GM21619 (cell line): ENCODE measurements at regions not wholly inside any gene's neighbourhood (a gene's known extent, or its start where the extent isn't known, plus 50 kb on each side); places are given as distances from the start of the nearest gene placed in this dataset.

ENCODE experiments used
- ATAC-seq: cut with Tn5 transposase; IDR thresholded peaks from one replicate; pipeline ENCODE4 v1.9.1; 2021; ENCODE audit not compliant: unreplicated experiment

- no peak for ATAC-seq
These were observed 484.5 kb downstream of the SLITRK6 start for GRCh38 chr13:85314686-85315085.

- ATAC-seq = no peak
These were observed 485.3 kb downstream of the SLITRK6 start for GRCh38 chr13:85313761-85314503.

GRCh38 chr13:85312071-85312470 lies 487.1 kb downstream of the SLITRK6 start:
- ATAC-seq = no peak

- ATAC-seq = no peak
These were observed 495.6 kb downstream of the SLITRK6 start for GRCh38 chr13:85303630-85304029.

GRCh38 chr13:85298387-85298924 lies 500.8 kb downstream of the SLITRK6 start:
- no peak for ATAC-seq

GRCh38 chr13:85288698-85289097 lies 510.5 kb downstream of the SLITRK6 start:
- no peak for ATAC-seq

- ATAC-seq = no peak
These were observed 511.7 kb downstream of the SLITRK6 start for GRCh38 chr13:85287528-85287927.

- no peak for ATAC-seq
These were observed 513.1 kb downstream of the SLITRK6 start for GRCh38 chr13:85286081-85286480.

- no peak for ATAC-seq
These were observed 514.9 kb downstream of the SLITRK6 start for GRCh38 chr13:85284349-85284748.

GRCh38 chr13:85283408-85283807 lies 515.8 kb downstream of the SLITRK6 start:
- no peak for ATAC-seq

GRCh38 chr13:85282876-85283275 lies 516.3 kb downstream of the SLITRK6 start:
- ATAC-seq = no peak

- no peak for ATAC-seq
These were observed 520.4 kb downstream of the SLITRK6 start for GRCh38 chr13:85278851-85279250.

GRCh38 chr13:85277748-85278147 lies 521.5 kb downstream of the SLITRK6 start:
- ATAC-seq = no peak

- no peak for ATAC-seq
These were observed 532.4 kb downstream of the SLITRK6 start for GRCh38 chr13:85266771-85267170.

GRCh38 chr13:85266331-85266730 lies 532.9 kb downstream of the SLITRK6 start:
- ATAC-seq = no peak

- ATAC-seq = no peak
These were observed 533.9 kb downstream of the SLITRK6 start for GRCh38 chr13:85265296-85265695.

GRCh38 chr13:85262499-85262898 lies 536.7 kb downstream of the SLITRK6 start:
- no peak for ATAC-seq

- no peak for ATAC-seq
These were observed 537.4 kb downstream of the SLITRK6 start for GRCh38 chr13:85261757-85262346.

- ATAC-seq = no peak
These were observed 538.3 kb downstream of the SLITRK6 start for GRCh38 chr13:85260896-85261295.

GRCh38 chr13:85255978-85256377 lies 543.2 kb downstream of the SLITRK6 start:
- ATAC-seq = no peak

GRCh38 chr13:85254641-85255040 lies 544.6 kb downstream of the SLITRK6 start:
- ATAC-seq = no peak

- ATAC-seq = no peak
These were observed 550.1 kb downstream of the SLITRK6 start for GRCh38 chr13:85249151-85249550.
